HG03565 (cell line): ENCODE measurements at regions not wholly inside any gene's neighbourhood (a gene's known extent, or its start where the extent isn't known, plus 50 kb on each side); places are given as distances from the start of the nearest gene placed in this dataset.

Experiments
- ATAC-seq: cut with Tn5 transposase; IDR thresholded peaks from one replicate; pipeline ENCODE4 v1.9.1; 2021; ENCODE audit warnings: mild to moderate bottlenecking, moderate library complexity; ENCODE audit not compliant: unreplicated experiment

DNA sequence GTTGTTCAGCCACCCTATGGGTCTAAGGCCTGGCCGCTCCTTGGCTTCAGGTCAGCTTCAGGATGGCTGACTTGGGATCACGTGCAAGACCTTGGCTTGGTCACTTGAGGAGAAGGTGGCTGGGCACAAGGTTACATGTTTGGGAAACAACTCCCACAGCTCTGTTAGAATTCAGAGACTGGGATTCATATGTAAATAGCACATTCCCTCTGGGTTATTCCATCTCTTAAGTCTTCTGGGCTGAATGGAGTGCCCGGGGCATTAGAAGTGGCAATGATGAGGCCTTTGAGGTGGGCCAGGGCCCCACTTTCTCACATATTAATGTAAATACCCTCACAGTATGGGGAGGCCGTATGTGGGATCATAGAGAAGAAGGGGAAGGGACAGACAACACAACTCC is 150.9 kb downstream of the EFNB2 start:
- no peak for ATAC-seq

GRCh38 chr13:106383791-106384190 is 151.7 kb downstream of the EFNB2 start:
- ATAC-seq: no peak

DNA sequence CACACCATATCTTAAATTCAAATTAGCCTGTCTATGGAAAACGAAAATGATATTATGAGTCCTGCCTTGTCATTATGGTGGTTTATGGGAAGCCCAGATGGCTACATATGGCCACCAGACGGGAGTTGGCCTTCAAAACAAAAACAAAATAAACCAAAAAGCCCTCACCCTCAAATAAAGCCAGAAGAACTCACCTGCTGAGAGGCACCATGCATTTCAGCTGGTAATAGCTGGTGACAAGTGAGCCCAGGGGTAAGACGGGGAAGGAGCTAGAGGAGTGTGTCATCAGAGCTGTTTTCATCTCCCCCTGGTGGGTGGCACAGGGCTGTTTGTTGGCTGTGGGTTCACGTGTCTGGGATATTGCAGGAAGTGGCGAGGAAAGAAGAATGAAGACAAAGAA is 152.9 kb downstream of the EFNB2 start:
- no peak for ATAC-seq

GRCh38 chr13:106381091-106381490 is 154.4 kb downstream of the EFNB2 start:
- ATAC-seq: no peak

- no peak for ATAC-seq
These were observed 157.4 kb downstream of the EFNB2 start for GRCh38 chr13:106377931-106378662.

GRCh38 chr13:106377341-106377740 is 158.1 kb downstream of the EFNB2 start:
- ATAC-seq: no peak

GRCh38 chr13:106376401-106377112 is 158.9 kb downstream of the EFNB2 start:
- ATAC-seq: no peak

GRCh38 chr13:106375085-106375484 is 160.4 kb downstream of the EFNB2 start:
- ATAC-seq: no peak

DNA sequence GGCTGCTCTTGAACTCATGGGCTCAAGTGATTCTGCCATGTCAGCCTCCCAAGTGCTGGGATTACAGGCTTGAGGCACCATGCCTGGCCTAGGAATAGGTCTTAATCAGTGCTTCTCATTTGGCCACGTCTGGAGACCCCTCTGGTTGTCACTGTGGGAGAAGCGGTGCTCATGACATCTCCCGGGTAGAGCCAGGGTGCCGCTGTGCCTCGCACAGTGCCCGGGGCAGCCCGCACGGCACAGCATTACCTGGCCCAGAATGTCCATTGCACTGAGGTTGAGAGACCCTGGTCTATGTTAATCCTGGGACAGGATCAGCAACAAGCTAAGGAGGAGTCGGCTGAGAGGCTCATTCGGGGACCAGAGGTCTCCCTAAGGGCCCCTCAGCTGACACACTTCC is 160.8 kb downstream of the EFNB2 start:
- no peak for ATAC-seq

DNA sequence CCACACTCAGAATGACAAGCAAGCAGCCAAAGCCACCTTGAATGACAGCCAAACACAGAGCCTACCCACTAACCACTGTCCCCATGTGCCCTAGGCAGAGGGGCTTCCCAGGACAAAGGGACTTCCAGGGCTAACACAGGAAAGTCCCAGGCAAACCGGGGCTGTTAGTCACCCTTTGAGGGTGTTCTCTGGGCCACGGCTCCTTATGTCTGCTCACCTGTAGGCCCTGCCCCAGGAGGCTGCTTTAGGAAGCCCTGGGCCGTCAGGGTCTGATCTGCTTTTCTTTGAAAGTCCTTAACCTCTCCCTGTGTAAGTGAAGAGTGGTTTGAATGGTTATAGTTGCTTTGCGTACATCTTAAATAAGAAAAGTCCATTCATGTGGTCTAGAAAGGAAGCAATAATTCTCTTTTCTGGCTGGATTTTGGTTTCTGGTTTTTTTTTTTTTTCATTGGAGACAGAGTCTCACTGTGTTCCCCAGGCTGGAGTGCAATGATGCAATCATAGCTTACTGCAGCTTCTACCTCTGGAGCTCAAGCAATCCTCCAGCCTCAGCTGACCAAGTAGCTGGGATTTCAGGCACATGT is 161.4 kb downstream of the EFNB2 start:
- ATAC-seq: peak; percentile 65

GRCh38 chr13:106373304-106373988 is 162.0 kb downstream of the EFNB2 start:
- peak; percentile 56 for ATAC-seq

DNA sequence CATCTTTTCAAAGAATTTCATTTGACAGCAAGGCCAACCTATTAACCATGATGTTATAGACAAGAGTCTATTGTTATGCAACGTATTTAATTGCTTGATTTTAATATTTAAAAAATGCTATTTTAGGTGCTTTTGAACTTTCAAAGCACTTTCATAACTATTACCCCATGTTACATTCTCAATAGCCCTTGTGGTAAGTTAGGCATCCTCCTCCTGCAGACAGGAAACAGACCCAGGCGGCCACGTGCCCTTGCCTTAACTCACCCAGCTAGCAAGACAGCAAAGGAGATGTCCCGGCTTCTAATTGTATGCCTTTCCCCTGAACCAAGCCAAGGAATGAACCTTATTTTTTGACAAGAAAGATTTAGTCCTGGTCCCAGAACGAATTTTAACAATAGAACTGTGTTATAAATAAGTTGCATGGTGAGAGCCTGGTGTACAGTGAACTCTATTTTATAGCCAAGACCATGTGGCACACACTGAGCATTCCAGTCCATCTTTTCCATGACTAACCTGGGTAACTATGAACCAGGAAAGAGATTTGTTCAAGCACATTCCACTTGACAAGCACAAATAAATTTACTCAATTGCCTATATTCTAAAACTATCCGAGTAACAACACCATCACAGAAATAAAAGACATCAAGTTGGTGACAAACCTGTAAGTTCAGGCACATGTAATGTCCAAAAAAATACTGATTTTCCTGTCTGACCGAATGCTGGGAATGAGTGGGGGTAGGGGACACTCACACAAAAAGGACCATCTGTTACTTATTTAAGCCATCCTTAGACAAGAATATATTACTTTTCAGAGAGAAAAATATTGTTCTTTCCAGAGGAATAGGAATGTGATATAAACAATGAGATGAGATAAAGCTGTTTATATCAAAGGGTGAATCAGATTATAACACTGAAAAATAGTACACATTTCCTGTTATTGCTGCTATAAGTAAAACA is 163.0 kb downstream of the EFNB2 start:
- ATAC-seq: peak; percentile 45

DNA sequence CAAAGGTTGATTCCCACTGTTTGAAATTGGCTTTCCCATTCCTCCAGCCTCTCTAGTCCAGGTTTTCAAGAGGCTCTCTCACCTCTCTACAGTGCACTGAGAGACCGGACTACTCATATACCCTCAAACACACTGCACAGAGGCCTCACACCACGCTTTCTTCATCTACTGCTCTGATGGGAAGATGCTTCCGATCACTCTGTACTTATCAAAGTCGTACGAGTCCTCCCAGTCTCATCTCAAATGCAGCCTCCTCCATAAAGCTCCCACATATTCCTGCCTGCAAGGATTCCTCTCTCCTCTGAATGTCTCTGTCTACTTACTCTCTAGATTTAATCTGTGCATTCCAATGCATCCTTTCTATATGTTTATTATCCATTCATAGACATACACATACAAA is 164.4 kb downstream of the EFNB2 start:
- no peak for ATAC-seq

DNA sequence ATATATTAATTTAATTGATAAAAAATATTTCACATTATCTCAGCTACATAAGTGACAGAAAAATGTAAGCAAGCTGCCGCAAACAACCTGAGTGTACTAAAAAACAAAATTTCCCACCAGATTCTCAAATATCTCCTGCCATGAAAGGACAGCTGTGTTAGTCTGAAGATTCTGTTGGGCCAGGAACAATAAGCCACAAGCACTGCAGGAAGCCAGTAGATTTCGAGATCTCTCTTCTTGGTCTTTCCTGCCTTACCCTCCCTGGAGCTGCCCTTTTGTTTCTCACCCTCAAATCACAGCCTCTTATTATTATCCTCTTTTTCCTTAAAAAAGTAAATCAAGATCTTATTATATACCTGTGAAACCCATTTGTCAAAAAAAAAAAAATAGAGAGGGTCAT is 165.6 kb downstream of the EFNB2 start:
- ATAC-seq: no peak

DNA sequence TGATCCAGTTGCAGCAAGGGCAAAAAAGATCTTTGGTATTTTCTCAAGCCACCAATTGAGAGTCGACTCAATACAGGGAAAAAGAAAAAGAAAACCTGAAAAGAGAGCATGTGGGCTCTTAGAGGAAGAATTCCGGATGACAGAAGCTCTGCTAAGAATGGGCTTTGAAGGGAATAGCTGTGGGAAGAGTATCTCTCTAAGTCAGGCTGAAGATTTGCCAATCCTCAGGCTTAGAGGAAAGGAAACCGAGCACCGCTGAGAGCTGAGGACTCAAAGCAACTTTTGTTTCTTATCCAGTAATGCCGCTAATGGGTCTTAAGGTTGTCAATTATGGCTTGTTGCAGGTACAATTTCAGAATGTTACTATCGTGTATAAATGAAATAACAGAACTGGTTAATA is 166.4 kb downstream of the EFNB2 start:
- no peak for ATAC-seq

- ATAC-seq: peak; percentile 34
These were observed 168.0 kb downstream of the EFNB2 start for GRCh38 chr13:106367361-106367971.

GRCh38 chr13:106362707-106363106 is 172.8 kb downstream of the EFNB2 start:
- ATAC-seq: no peak

DNA sequence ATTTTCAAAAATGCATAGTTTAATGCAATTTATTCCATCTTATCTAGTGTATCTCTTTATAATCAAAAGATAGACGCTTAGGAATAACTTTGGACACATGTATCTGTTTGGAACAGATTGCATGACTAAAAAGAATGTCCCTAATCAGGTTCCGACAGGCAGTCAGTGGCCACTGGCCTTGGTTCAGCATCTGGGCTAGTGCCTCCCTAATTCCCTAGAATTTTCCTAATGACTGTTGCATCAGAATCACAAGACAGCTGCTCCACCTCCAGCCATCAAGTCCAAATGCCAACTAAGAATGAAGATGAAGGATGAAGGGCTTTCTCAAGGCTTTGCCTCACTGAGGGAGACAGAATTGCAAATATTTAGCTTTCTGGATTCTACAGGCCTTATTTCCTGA is 173.8 kb downstream of the EFNB2 start:
- ATAC-seq: no peak

GRCh38 chr13:106357198-106357597 is 178.3 kb downstream of the EFNB2 start:
- ATAC-seq: no peak

DNA sequence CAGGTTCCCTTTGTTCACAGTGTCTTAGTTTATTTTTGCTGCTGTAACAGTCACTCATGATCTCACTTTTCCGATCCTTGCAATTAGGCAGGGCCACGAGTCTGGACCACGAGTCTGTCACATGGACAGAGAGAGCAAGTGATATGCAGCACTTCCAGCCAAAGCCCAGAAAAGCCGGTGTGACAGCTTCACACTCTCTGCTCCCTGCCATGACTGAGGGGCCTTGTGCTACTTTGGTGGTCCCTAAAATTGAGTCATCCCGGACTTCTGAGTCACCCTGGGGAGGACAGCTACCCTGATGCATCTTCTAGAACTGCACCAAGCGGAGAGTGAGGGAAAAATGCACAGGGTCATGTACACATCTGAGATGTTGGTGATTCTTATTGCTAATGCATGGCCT is 179.6 kb downstream of the EFNB2 start:
- no peak for ATAC-seq
